HepG2 (cell line): ENCODE measurements at regions not wholly inside any gene's neighbourhood (a gene's known extent, or its start where the extent isn't known, plus 50 kb on each side); places are given as distances from the start of the nearest gene placed in this dataset.

Source experiments
- ATAC-seq: fragments of 200-7000 bp; cut with Tn5 transposase; 3 replicates; pipeline ENCODE4 v1.9.1; 2020; ENCODE audit warnings: mild to moderate bottlenecking, moderate library complexity
- BruUV-seq: library from RNA; stranded (reverse); fragments of 400-500 nt; replicated peaks from 2 replicates; lab custom pipeline; 2021; lab: Mats Ljungman, UMichigan
- CTCF ChIA-PET: fragments of 300-600 bp; formaldehyde crosslinking; extraction: SDS; loops from one replicate; lab custom pipeline; 2021; ENCODE audit warnings: low total read pairs, inconsistent platforms, low intra/inter-chr PET ratio; lab: Yijun Ruan, JAX
- POLR2A ChIA-PET: fragments of 350-600 bp; sonication (Branson Sonifier 250); formaldehyde crosslinking; loops from one replicate; lab custom pipeline; 2020; ENCODE audit warnings: antibody characterized with exemption, inconsistent platforms; lab: Yijun Ruan, JAX
- DNase-seq: peaks from one replicate; pipeline ENCODE4 v3.0.0-alpha.2; 2015; ENCODE audit warnings: low spot score
- FAIRE-seq: peaks from 3 replicates; lab custom pipeline; 2011; peaks lifted over from hg19 to GRCh38; lab: Jason Lieb, UNC
- H2AFZ ChIP-seq: one replicate; pipeline ENCODE4 v1.6.1; 2011; ENCODE audit warnings: low read length, inconsistent platforms
- H3K27ac ChIP-seq: fragments of 300-600 bp; 3 replicates; pipeline ENCODE4 v1.8.0; 2011; ENCODE audit warnings: mixed run types, mild to moderate bottlenecking, mixed read lengths, low read length, inconsistent platforms; ENCODE audit not compliant: insufficient read depth; ENCODE audit errors: extremely low read length
- H3K27me3 ChIP-seq, 2 experiments: fragments of 200-600 bp in 1 of 2; 2 replicates in 1 of 2; 3 replicates in 1 of 2; pipeline versions ENCODE4 v1.6.0 to v1.8.0; 2011; ENCODE audit warnings: low read length in 2 of 2, mild to moderate bottlenecking in 2 of 2, moderate library complexity in 2 of 2, inconsistent platforms in 1 of 2; ENCODE audit not compliant: insufficient read depth in 2 of 2, control insufficient read depth in 1 of 2
- H3K36me3 ChIP-seq, 2 experiments: fragments of 200-600 bp in 1 of 2; replicated peaks in 1 of 2; 2 replicates in 1 of 2; 3 replicates in 1 of 2; pipeline versions ENCODE4 v1.5.1 to v1.8.0; 2011; ENCODE audit warnings: low read length in 2 of 2, inconsistent platforms in 1 of 2; ENCODE audit not compliant: insufficient read depth in 2 of 2, control insufficient read depth in 1 of 2
- H3K4me1 ChIP-seq: 2 replicates; pipeline ENCODE4 v1.5.1; 2012; ENCODE audit warnings: low read length, inconsistent platforms; ENCODE audit not compliant: insufficient read depth
- H3K4me2 ChIP-seq: 2 replicates; pipeline ENCODE4 v1.6.0; 2011; ENCODE audit warnings: low read depth, low read length, inconsistent platforms
- H3K4me3 ChIP-seq, 3 experiments: fragments of 200-600 bp in 1 of 3; sonication (generic), shearing (Covaris generic) in 1 of 3; replicated peaks in 1 of 3; 2 replicates each; pipeline ENCODE4 v1.5.1; 2011 to 2016; ENCODE audit warnings: low read length in 3 of 3, inconsistent platforms in 2 of 3, low read depth in 2 of 3, mild to moderate bottlenecking in 2 of 3, control low read depth in 1 of 3, mixed read lengths in 1 of 3; ENCODE audit not compliant: insufficient read depth in 1 of 3
- H3K79me2 ChIP-seq: one replicate; pipeline ENCODE4 v1.6.1; 2011; ENCODE audit warnings: low read length, inconsistent platforms; ENCODE audit not compliant: insufficient read depth
- H3K9ac ChIP-seq: 2 replicates; pipeline ENCODE4 v1.6.0; 2011; ENCODE audit warnings: mild to moderate bottlenecking, low read depth, low read length, inconsistent platforms; ENCODE audit not compliant: insufficient read depth
- H3K9me3 ChIP-seq: 2 replicates; pipeline ENCODE4 v1.5.1; 2012; ENCODE audit warnings: mild to moderate bottlenecking, low read length
- H4K20me1 ChIP-seq: 2 replicates; pipeline ENCODE4 v1.6.0; 2011; ENCODE audit warnings: inconsistent platforms, mild to moderate bottlenecking, low read length, moderate library complexity; ENCODE audit not compliant: insufficient read depth
- ATF1 ChIP-seq: IDR thresholded peaks from 2 replicates; pipeline ENCODE4 v1.6.1; 2016; ENCODE audit warnings: mild to moderate bottlenecking, control low read depth
- CEBPZ ChIP-seq: IDR thresholded peaks from 2 replicates; pipeline ENCODE4 v1.6.1; 2012; ENCODE audit warnings: low read length, improper control_type of control experiment
- FOSL2 ChIP-seq: sonication (generic); formaldehyde crosslinking; IDR thresholded peaks from 2 replicates; pipeline ENCODE4 v1.4.0; 2020; ENCODE audit warnings: missing genetic modification reagents
- GFI1 ChIP-seq: sonication (generic); formaldehyde crosslinking; IDR thresholded peaks from 2 replicates; pipeline ENCODE4 v1.5.0; 2020; ENCODE audit warnings: missing genetic modification reagents, mild to moderate bottlenecking, borderline replicate concordance
- IRF2 ChIP-seq: IDR thresholded peaks from 2 replicates; pipeline ENCODE4 v1.6.1; 2018; ENCODE audit warnings: missing genetic modification reagents, missing compliant biosample characterization
- JUND ChIP-seq: sonication (generic); formaldehyde crosslinking; IDR thresholded peaks from 2 replicates; pipeline ENCODE4 v1.8.0; 2022; ENCODE audit warnings: mild to moderate bottlenecking, missing genetic modification reagents
- PHF21A ChIP-seq: sonication (generic); formaldehyde crosslinking; IDR thresholded peaks from 2 replicates; pipeline ENCODE4 v1.5.0; 2020; ENCODE audit warnings: mild to moderate bottlenecking, missing genetic modification reagents
- RELA ChIP-seq: sonication (generic); formaldehyde crosslinking; IDR thresholded peaks from 2 replicates; pipeline ENCODE4 v1.4.0; 2020; ENCODE audit warnings: missing genetic modification reagents
- SATB2 ChIP-seq: sonication (generic); formaldehyde crosslinking; IDR thresholded peaks from 2 replicates; pipeline ENCODE4 v1.5.0; 2020; ENCODE audit warnings: missing genetic modification reagents
- SNAPC2 ChIP-seq: sonication (generic); formaldehyde crosslinking; IDR thresholded peaks from 2 replicates; pipeline ENCODE4 v1.8.1; 2022; ENCODE audit warnings: mild to moderate bottlenecking, missing genetic modification reagents
- SP5 ChIP-seq: IDR thresholded peaks from 2 replicates; pipeline ENCODE4 v1.6.1; 2016; ENCODE audit warnings: low read depth, borderline replicate concordance
- ZNF567 ChIP-seq: sonication (generic); formaldehyde crosslinking; IDR thresholded peaks from 2 replicates; pipeline ENCODE4 v1.8.1; 2023; ENCODE audit warnings: mild to moderate bottlenecking, missing genetic modification reagents, borderline replicate concordance
- ZSCAN31 ChIP-seq: sonication (generic); formaldehyde crosslinking; IDR thresholded peaks from 2 replicates; pipeline ENCODE4 v1.5.0; 2020; ENCODE audit warnings: low read depth, mild to moderate bottlenecking, missing genetic modification reagents
- ZUFSP ChIP-seq: sonication (generic); formaldehyde crosslinking; IDR thresholded peaks from 2 replicates; pipeline ENCODE4 v1.9.0; 2021; ENCODE audit warnings: missing genetic modification reagents, mild to moderate bottlenecking, borderline replicate concordance
- WGBS: methylation state at CpG from one replicate; pipeline ENCODE4 v1.1.6; 2017; ENCODE audit warnings: low lambda C conversion rate; 5-methylcytosine and 5-hydroxymethylcytosine counted together
- in situ Hi-C: cut with HindIII; loops from 2 replicates; pipeline ENCODE4 v1.10.0; 2017; ENCODE audit warnings: low pct_unique_long_range_greater_than_20kb; ENCODE audit not compliant: extremely low pct_ligation_motif_present
- intact Hi-C: fragments of 100-400 bp; cut with micrococcal nuclease; formaldehyde crosslinking; loops from one replicate; pipeline ENCODE4 v1.10.0; 2022; ENCODE audit not compliant: unreplicated experiment

GRCh38 chr2:67289271-67289670 lies 107.9 kb upstream of the ETAA1 start:
- H3K4me3 ChIP-seq = no peak overlapping the region
- no peaks in the 10 kb centered on the region for H3K27me3 ChIP-seq
- no peaks in the 10 kb centered on the region for H3K9me3 ChIP-seq
- BruUV-seq = no TSS peak
- H4K20me1 ChIP-seq = no peaks in the 10 kb centered on the region
- in situ Hi-C loops = no loop called here
- no peaks in the 10 kb centered on the region for H3K79me2 ChIP-seq
- WGBS = 2% methylated on average over 2 of the region's 2 CpGs
- no peak overlapping the region for H3K9ac ChIP-seq
- ChIA-PET CTCF (no interaction called here), POLR2A (no interaction called here)
- ATAC-seq (no peak), DNase-seq (no peak), FAIRE-seq (no peak)
- TF ChIP-seq SATB2 (CRISPR knock-in tag) (no peak), ZUFSP (CRISPR knock-in tag) (no peak), RELA (no peak), SNAPC2 (no peak), GFI1 (CRISPR knock-in tag) (no peak)
- H3K4me1 ChIP-seq = no peaks in the 10 kb centered on the region
- H3K36me3 ChIP-seq = no peaks in the 10 kb centered on the region
- H3K27ac ChIP-seq = no peak overlapping the region
- H2AFZ ChIP-seq = no peak overlapping the region
- H3K4me2 ChIP-seq = no peak overlapping the region
- intact Hi-C loops = no loop called here

- Histone ChIP-seq H3K27me3 (no peaks in the 10 kb centered on the region), H3K9me3 (no peaks in the 10 kb centered on the region), H4K20me1 (no peaks in the 10 kb centered on the region), H3K9ac (no peak overlapping the region), H3K36me3 (no peaks in the 10 kb centered on the region), H3K4me3 (no peak overlapping the region), H3K27ac (no peak overlapping the region), H2AFZ (no peak overlapping the region), H3K4me1 (no peaks in the 10 kb centered on the region), H3K79me2 (no peaks in the 10 kb centered on the region), H3K4me2 (no peak overlapping the region)
- intact Hi-C loops = no loop called here
- 12% methylated on average over 1 of the region's 1 CpG for WGBS
- FAIRE-seq (no peak), DNase-seq (no peak), ATAC-seq (no peak)
- in situ Hi-C loops = no loop called here
- BruUV-seq = no TSS peak
- CTCF ChIA-PET = no interaction called here
- POLR2A ChIA-PET = no interaction called here
- TF ChIP-seq SP5 (CRISPR knock-in tag) (no peak), JUND (CRISPR knock-in tag) (no peak), ATF1 (CRISPR knock-in tag) (no peak), PHF21A (CRISPR knock-in tag) (no peak), ZNF567 (CRISPR knock-in tag) (no peak), FOSL2 (no peak), CEBPZ (no peak), IRF2 (CRISPR knock-in tag) (no peak), ZSCAN31 (CRISPR knock-in tag) (no peak)
These were observed 107.2 kb upstream of the ETAA1 start for GRCh38 chr2:67289921-67290371.
